ENCODE measurements at regions not wholly inside any gene's neighbourhood (a gene's known extent, or its start where the extent isn't known, plus 50 kb on each side); places are given as distances from the start of the nearest gene placed in this dataset.

- H3K27ac ChIP-seq (ENCODE audit: low read depth in 1 of 2, low read length in 2 of 2): no peak overlapping the region
- H3K4me1 ChIP-seq (ENCODE audit: control insufficient read depth in 4 of 4, insufficient read depth in 4 of 4, low read length in 3 of 4): no peaks in the 10 kb centered on the region
- H3K9ac ChIP-seq (ENCODE audit: low read depth in 1 of 2, low read length in 2 of 2): no peak overlapping the region
- H3K27me3 ChIP-seq (ENCODE audit: control insufficient read depth in 4 of 4, insufficient read depth in 4 of 4, low read length in 3 of 4): no peaks in the 10 kb centered on the region
- no peak for DNase-seq (ENCODE audit: low spot score)
- no peaks in the 10 kb centered on the region for H3K36me3 ChIP-seq (ENCODE audit: control insufficient read depth in 4 of 4, insufficient read depth in 3 of 4, low read depth in 1 of 4, low read length in 3 of 4)
- 66% methylated on average over 5 of the region's 5 CpGs for WGBS
- H3K4me3 ChIP-seq (ENCODE audit: low read depth in 1 of 3, low read length in 3 of 3): no peak overlapping the region
- H3K9me3 ChIP-seq (ENCODE audit: control insufficient read depth in 4 of 4, low read length in 3 of 4): no peaks in the 10 kb centered on the region
- TF ChIP-seq SP1 (IDR thresholded peaks at IDR 0.05) (no peak), EGR1 (IDR thresholded peaks at IDR 0.05; ENCODE audit: low read depth in 2 of 2) (no peak), FOXA1 (IDR thresholded peaks at IDR 0.05) (no peak), ATF3 (IDR thresholded peaks at IDR 0.05) (no peak), REST (IDR thresholded peaks at IDR 0.05) (no peak), RAD21 (IDR thresholded peaks at IDR 0.05) (no peak), HNF4G (IDR thresholded peaks at IDR 0.05) (no peak), NR2F2 (IDR thresholded peaks at IDR 0.05) (no peak), HNF4A (conservative IDR thresholded peaks at IDR 0.05) (no peak), GABPA (IDR thresholded peaks at IDR 0.05 in 1 of 2, conservative IDR thresholded peaks at IDR 0.05 in 1 of 2) (no peak), YY1 (IDR thresholded peaks at IDR 0.05) (no peak), CTCF (IDR thresholded peaks at IDR 0.05; ENCODE audit: low read depth, low read length, missing input control) (no peak), ZBTB33 (IDR thresholded peaks at IDR 0.05) (no peak), MAX (IDR thresholded peaks at IDR 0.05) (no peak), FOXA2 (IDR thresholded peaks at IDR 0.05) (no peak), JUND (IDR thresholded peaks at IDR 0.05) (no peak)
These were observed 325.3 kb downstream of the GJA1 start for GRCh38 chr6:121760745-121761144.

- Histone ChIP-seq H3K4me3 (ENCODE audit: low read depth in 1 of 3, low read length in 3 of 3) (no peak overlapping the region), H3K27ac (ENCODE audit: low read depth in 1 of 2, low read length in 2 of 2) (no peak overlapping the region), H3K27me3 (ENCODE audit: control insufficient read depth in 4 of 4, insufficient read depth in 4 of 4, low read length in 3 of 4) (no peaks in the 10 kb centered on the region), H3K4me1 (ENCODE audit: control insufficient read depth in 4 of 4, insufficient read depth in 4 of 4, low read length in 3 of 4) (no peaks in the 10 kb centered on the region), H3K9me3 (ENCODE audit: control insufficient read depth in 4 of 4, low read length in 3 of 4) (no peaks in the 10 kb centered on the region), H3K9ac (ENCODE audit: low read depth in 1 of 2, low read length in 2 of 2) (no peak overlapping the region), H3K36me3 (ENCODE audit: control insufficient read depth in 4 of 4, insufficient read depth in 3 of 4, low read depth in 1 of 4, low read length in 3 of 4) (no peaks in the 10 kb centered on the region)
- no peak for DNase-seq (ENCODE audit: low spot score)
- TF ChIP-seq JUND (IDR thresholded peaks at IDR 0.05): no peak
- TF ChIP-seq FOXA1 (IDR thresholded peaks at IDR 0.05): no peak
- no peak for TF ChIP-seq GABPA (IDR thresholded peaks at IDR 0.05 in 1 of 2, conservative IDR thresholded peaks at IDR 0.05 in 1 of 2)
- 80% methylated on average over 3 of the region's 3 CpGs for WGBS
These were observed 329.0 kb downstream of the GJA1 start for GRCh38 chr6:121764493-121764892.

All from liver (tissue), 8 donors.